Fibroblast of peridontal ligament (primary cell): ENCODE measurements at regions not wholly inside any gene's neighbourhood (a gene's known extent, or its start where the extent isn't known, plus 50 kb on each side); places are given as distances from the start of the nearest gene placed in this dataset.

Experiments
- DNase-seq: peaks from one replicate; pipeline ENCODE4 v3.0.0-alpha.2; 2010; ENCODE audit errors: extremely low read depth

- DNase-seq = no peak
Observed at GRCh38 chr2:42874949-42875801, 82.8 kb upstream of the HAAO start.

- DNase-seq = peak; percentile 37
Observed at GRCh38 chr2:42872721-42873120, 80.3 kb upstream of the HAAO start.

- DNase-seq = no peak
Observed at GRCh38 chr2:42871372-42871771, 79.0 kb upstream of the HAAO start.

- no peak for DNase-seq
Observed at GRCh38 chr2:42868874-42869273, 76.5 kb upstream of the HAAO start.

GRCh38 chr2:42868096-42868495 is 75.7 kb upstream of the HAAO start:
- no peak for DNase-seq

GRCh38 chr2:42867093-42868065 is 75.0 kb upstream of the HAAO start:
- no peak for DNase-seq

- DNase-seq = no peak
Observed at GRCh38 chr2:42865884-42866881, 73.8 kb upstream of the HAAO start.

- no peak for DNase-seq
Observed at GRCh38 chr2:42864641-42865280, 72.4 kb upstream of the HAAO start.

- DNase-seq = no peak
Observed at GRCh38 chr2:42864222-42864621, 71.8 kb upstream of the HAAO start.

- DNase-seq = no peak
Observed at GRCh38 chr2:42863751-42864150, 71.4 kb upstream of the HAAO start.

- no peak for DNase-seq
Observed at GRCh38 chr2:42863320-42863719, 70.9 kb upstream of the HAAO start.

GRCh38 chr2:42862669-42863185 is 70.3 kb upstream of the HAAO start:
- DNase-seq = no peak

GRCh38 chr2:42861321-42861720 is 68.9 kb upstream of the HAAO start:
- no peak for DNase-seq

GRCh38 chr2:42860319-42861094 is 68.1 kb upstream of the HAAO start:
- DNase-seq = no peak

GRCh38 chr2:42859791-42860190 is 67.4 kb upstream of the HAAO start:
- DNase-seq = no peak

GRCh38 chr2:42859006-42859552 is 66.7 kb upstream of the HAAO start:
- DNase-seq = peak; percentile 93

- no peak for DNase-seq
Observed at GRCh38 chr2:42858140-42859005, 66.0 kb upstream of the HAAO start.

GRCh38 chr2:42856891-42857632 is 64.7 kb upstream of the HAAO start:
- no peak for DNase-seq
